ENCODE measurements at regions not wholly inside any gene's neighbourhood (a gene's known extent, or its start where the extent isn't known, plus 50 kb on each side); places are given as distances from the start of the nearest gene placed in this dataset.

DNA sequence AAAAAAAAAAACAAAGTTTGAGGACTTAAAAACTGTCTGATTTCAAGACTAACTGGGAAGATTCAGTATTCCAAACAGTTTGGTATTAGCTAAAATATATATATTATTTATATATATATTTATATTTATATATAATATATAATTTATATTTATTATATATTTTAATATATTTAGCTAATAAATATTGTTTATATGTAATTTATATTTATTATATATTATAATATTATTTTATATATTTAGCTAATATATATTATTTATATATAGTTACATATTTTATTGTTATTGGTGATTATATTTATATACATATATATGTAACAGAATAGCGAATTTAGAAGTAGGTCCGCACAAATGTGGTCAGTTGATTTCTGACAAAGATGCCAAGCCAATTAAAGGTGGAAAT, 480.2 kb upstream of the C1orf87 start:
- TF ChIP-seq, protein P1, sequence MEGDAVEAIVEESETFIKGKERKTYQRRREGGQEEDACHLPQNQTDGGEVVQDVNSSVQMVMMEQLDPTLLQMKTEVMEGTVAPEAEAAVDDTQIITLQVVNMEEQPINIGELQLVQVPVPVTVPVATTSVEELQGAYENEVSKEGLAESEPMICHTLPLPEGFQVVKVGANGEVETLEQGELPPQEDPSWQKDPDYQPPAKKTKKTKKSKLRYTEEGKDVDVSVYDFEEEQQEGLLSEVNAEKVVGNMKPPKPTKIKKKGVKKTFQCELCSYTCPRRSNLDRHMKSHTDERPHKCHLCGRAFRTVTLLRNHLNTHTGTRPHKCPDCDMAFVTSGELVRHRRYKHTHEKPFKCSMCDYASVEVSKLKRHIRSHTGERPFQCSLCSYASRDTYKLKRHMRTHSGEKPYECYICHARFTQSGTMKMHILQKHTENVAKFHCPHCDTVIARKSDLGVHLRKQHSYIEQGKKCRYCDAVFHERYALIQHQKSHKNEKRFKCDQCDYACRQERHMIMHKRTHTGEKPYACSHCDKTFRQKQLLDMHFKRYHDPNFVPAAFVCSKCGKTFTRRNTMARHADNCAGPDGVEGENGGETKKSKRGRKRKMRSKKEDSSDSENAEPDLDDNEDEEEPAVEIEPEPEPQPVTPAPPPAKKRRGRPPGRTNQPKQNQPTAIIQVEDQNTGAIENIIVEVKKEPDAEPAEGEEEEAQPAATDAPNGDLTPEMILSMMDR (IDR thresholded peaks at IDR 0.05), result no peak
- Histone ChIP-seq H3K4me3 (no peak overlapping the region), H3K27ac (no peak overlapping the region), H3K4me1 (no peaks in the 10 kb centered on the region), H3K36me3 (no peaks in the 10 kb centered on the region), H3K9me3 (no peaks in the 10 kb centered on the region), H3K27me3 (peaks cover 0 to 6% (median 1%) of the 10 kb centered on the region in 4 donors)
- DNase-seq (no peak), FAIRE-seq (peak; percentile 98), ATAC-seq (no peak)
- WGBS, 2 donors, result 72 to 89% methylated on average over 2 of the region's 2 CpGs
- intact Hi-C loops (cut with DNase I), result no loop called here

DNA sequence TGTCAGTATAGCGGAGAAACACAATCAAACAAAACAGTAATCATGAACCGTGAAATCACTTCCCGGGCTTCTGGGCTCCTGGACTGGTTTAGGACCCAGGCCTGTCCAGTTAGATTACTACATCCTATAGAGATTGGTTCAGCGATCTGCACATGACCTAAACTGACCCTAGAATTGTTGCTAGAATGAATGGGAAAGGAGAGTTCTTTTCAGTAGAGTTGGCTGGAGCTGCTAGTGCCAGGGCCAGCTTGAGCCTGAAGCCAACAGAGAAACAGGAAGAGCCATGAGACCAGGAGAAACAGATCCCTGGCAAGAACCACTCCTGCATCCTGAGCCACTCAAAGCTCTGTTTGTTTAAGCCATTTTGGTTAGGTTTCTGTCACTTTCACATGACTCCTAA, 474.3 kb upstream of the C1orf87 start:
- H3K36me3 ChIP-seq, result no peaks in the 10 kb centered on the region
- DNase-seq (no peak), ATAC-seq (peak in 1 of 4 donors; percentile 36), FAIRE-seq (no peak)
- 82 to 84% methylated on average over 4 of the region's 4 CpGs for WGBS, 2 donors
- no peaks in the 10 kb centered on the region for H3K4me1 ChIP-seq
- no peak overlapping the region for H3K27ac ChIP-seq
- H3K27me3 ChIP-seq, result peaks cover 0 to 3% (median under 1%) of the 10 kb centered on the region in 4 donors
- no peaks in the 10 kb centered on the region for H3K9me3 ChIP-seq
- intact Hi-C loops (cut with DNase I), result no loop called here
- TF ChIP-seq, protein P1 (IDR thresholded peaks at IDR 0.05), result no peak
- no peak overlapping the region for H3K4me3 ChIP-seq

DNA sequence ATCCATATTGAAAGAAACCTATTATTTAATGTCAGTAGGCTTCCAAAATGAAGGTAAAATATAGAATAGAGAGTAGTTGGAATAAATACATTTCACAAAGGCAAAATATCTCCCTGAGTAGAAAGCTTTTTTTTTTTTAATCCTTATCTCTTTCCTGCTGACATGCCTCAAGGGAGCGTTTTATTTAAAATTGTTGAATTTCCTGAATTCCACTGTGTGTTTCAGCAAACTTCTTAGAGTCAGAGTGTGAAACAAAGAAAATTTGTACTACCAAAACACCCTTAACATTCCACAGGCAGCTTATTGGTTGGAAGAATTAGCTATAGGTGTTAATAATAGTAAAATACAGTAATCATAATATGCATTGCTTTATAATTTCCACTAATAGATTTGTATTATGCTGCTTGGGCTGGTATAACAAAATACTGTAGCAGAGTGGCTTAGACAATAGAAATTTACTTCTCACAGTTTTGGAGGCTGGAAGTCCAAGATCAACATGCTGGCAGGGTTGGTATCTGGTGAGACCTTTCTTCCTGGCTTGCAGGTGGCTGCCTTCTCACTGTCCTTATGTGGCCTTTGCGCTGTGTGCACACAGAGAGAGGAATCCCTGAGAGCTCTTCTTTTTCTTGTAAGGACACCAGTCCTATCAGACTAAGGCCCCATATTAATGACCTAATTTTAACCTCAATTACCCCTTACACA, 468.4 kb upstream of the C1orf87 start:
- H3K4me1 ChIP-seq, result no peaks in the 10 kb centered on the region
- H3K36me3 ChIP-seq, result no peaks in the 10 kb centered on the region
- H3K27ac ChIP-seq, result no peak overlapping the region
- no peaks in the 10 kb centered on the region for H3K27me3 ChIP-seq
- H3K4me3 ChIP-seq, result no peak overlapping the region
- intact Hi-C loops (cut with DNase I), result no loop called here
- DNase-seq (no peak), ATAC-seq (peak in 1 of 4 donors; percentile 62), FAIRE-seq (no peak)
- no peaks in the 10 kb centered on the region for H3K9me3 ChIP-seq
- TF ChIP-seq, protein P1 (IDR thresholded peaks at IDR 0.05), result no peak
- WGBS, 2 donors, result 47 to 49% methylated on average over 2 of the region's 2 CpGs

DNA sequence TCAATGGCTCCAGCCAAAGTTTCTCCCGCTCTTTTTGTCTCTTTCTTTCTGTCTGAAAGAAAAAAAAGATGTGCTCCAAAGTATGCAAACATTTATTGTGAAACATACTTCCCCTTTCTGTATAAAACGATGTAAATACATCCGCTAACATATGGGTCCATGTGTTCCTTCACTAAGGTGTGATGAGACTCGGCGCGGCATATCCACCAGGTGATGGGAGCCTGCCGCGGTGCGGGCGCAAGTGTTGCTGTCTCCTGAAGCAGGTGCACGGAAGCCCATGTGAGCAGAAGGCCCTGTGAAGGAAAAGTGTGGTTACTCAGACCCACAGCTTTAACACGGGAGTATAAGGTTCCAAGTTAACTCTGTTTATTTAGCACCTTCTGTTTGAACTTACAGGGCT, 466.6 kb upstream of the C1orf87 start:
- no peak overlapping the region for H3K4me3 ChIP-seq
- no peaks in the 10 kb centered on the region for H3K4me1 ChIP-seq
- H3K27ac ChIP-seq, result no peak overlapping the region
- DNase-seq, result no peak
- no peaks in the 10 kb centered on the region for H3K36me3 ChIP-seq
- no peaks in the 10 kb centered on the region for H3K9me3 ChIP-seq
- no peaks in the 10 kb centered on the region for H3K27me3 ChIP-seq
- 80 to 85% methylated on average over 12 of the region's 12 CpGs for WGBS, 2 donors
- TF ChIP-seq, protein P1 (IDR thresholded peaks at IDR 0.05), result no peak
- intact Hi-C loops (cut with DNase I), result no loop called here
- no peak for ATAC-seq
- no peak for FAIRE-seq

DNA sequence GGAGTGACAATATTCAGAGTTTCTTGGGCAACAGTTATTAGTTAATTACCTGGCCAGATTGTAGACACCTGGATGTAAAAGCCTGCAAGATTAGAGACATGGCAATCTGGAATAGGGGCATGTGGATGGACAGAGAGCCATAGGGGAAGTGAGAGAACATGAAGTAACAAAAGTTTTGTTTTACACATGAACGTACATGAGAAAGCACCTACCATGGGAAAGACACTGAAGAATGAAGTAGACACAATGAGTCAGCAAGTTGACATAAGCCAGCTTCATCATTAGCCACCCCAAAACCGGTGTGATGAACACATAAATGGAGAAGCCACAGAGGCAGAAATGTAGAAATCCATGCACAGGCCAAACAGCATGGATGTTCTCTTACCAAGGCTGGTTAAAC, 462.1 kb upstream of the C1orf87 start:
- H3K4me3 ChIP-seq, result no peak overlapping the region
- H3K9me3 ChIP-seq, result no peaks in the 10 kb centered on the region
- FAIRE-seq (no peak), DNase-seq (no peak), ATAC-seq (no peak)
- H3K4me1 ChIP-seq, result no peaks in the 10 kb centered on the region
- intact Hi-C loops (cut with DNase I), result no loop called here
- no peaks in the 10 kb centered on the region for H3K36me3 ChIP-seq
- TF ChIP-seq, protein P1 (IDR thresholded peaks at IDR 0.05), result no peak
- WGBS, 2 donors, result 71 to 85% methylated on average over 2 of the region's 2 CpGs
- no peaks in the 10 kb centered on the region for H3K27me3 ChIP-seq
- H3K27ac ChIP-seq, result no peak overlapping the region
